Endothelial cell (in vitro differentiated cells): ENCODE measurements at regions not wholly inside any gene's neighbourhood (a gene's known extent, or its start where the extent isn't known, plus 50 kb on each side); places are given as distances from the start of the nearest gene placed in this dataset.

Experiments
- DNase-seq: peaks from one replicate; pipeline ENCODE4 v3.0.0; 2021; ENCODE audit warnings: low spot score
- H3K27ac Mint-ChIP-seq: one replicate; pipeline ENCODE4 v1.8.0; 2021; ENCODE audit warnings: mixed read lengths, inconsistent platforms; ENCODE audit not compliant: unreplicated experiment
- H3K27me3 Mint-ChIP-seq: one replicate; pipeline ENCODE4 v1.8.0; 2021; ENCODE audit warnings: mild to moderate bottlenecking, moderate library complexity, mixed read lengths, inconsistent platforms; ENCODE audit not compliant: unreplicated experiment
- H3K36me3 Mint-ChIP-seq: one replicate; pipeline ENCODE4 v1.8.0; 2021; ENCODE audit warnings: mild to moderate bottlenecking, low read depth, mixed read lengths, inconsistent platforms; ENCODE audit not compliant: unreplicated experiment
- H3K4me1 Mint-ChIP-seq: one replicate; pipeline ENCODE4 v1.8.0; 2021; ENCODE audit warnings: mild to moderate bottlenecking, mixed read lengths, inconsistent platforms; ENCODE audit not compliant: unreplicated experiment
- H3K4me3 Mint-ChIP-seq: one replicate; pipeline ENCODE4 v1.8.0; 2021; ENCODE audit warnings: mild to moderate bottlenecking, mixed read lengths, inconsistent platforms; ENCODE audit not compliant: unreplicated experiment
- H3K9me3 Mint-ChIP-seq: one replicate; pipeline ENCODE4 v1.8.0; 2021; ENCODE audit warnings: mixed read lengths, inconsistent platforms; ENCODE audit not compliant: unreplicated experiment
- TF ChIP-seq, protein P1 (sequence below): fragments of 200-600 bp; sonication (generic); IDR thresholded peaks from one replicate; pipeline ENCODE4 v1.5.0; 2021; ENCODE audit warnings: antibody characterized with exemption; ENCODE audit not compliant: unreplicated experiment

DNA sequence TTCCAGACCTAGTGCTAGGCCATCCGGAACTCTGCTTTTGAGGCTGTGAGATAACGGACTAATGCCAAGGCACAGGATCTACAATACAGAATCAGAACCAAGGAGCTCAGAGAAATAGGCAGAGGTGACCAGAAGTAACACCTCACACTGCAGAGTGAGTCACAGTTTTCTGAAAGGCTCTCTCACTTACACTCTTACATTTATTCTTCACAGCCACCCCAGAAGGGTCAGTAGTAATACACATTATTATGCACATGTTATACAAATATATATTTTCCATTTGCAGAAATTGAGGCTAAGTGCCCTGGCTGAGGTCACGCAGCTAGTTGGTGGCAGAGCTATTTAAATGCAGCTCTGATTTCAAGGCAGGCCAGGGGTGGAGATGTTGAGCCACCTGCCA, 542.5 kb downstream of the OMA1 start:
- H3K36me3 Mint-ChIP-seq = no peaks in the 10 kb centered on the region
- H3K27me3 Mint-ChIP-seq = no peaks in the 10 kb centered on the region
- H3K4me1 Mint-ChIP-seq = no peaks in the 10 kb centered on the region
- H3K4me3 Mint-ChIP-seq = no peak overlapping the region
- TF ChIP-seq, protein P1, sequence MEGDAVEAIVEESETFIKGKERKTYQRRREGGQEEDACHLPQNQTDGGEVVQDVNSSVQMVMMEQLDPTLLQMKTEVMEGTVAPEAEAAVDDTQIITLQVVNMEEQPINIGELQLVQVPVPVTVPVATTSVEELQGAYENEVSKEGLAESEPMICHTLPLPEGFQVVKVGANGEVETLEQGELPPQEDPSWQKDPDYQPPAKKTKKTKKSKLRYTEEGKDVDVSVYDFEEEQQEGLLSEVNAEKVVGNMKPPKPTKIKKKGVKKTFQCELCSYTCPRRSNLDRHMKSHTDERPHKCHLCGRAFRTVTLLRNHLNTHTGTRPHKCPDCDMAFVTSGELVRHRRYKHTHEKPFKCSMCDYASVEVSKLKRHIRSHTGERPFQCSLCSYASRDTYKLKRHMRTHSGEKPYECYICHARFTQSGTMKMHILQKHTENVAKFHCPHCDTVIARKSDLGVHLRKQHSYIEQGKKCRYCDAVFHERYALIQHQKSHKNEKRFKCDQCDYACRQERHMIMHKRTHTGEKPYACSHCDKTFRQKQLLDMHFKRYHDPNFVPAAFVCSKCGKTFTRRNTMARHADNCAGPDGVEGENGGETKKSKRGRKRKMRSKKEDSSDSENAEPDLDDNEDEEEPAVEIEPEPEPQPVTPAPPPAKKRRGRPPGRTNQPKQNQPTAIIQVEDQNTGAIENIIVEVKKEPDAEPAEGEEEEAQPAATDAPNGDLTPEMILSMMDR = no peak
- no peaks in the 10 kb centered on the region for H3K9me3 Mint-ChIP-seq
- H3K27ac Mint-ChIP-seq = no peak overlapping the region
- no peak for DNase-seq

DNA sequence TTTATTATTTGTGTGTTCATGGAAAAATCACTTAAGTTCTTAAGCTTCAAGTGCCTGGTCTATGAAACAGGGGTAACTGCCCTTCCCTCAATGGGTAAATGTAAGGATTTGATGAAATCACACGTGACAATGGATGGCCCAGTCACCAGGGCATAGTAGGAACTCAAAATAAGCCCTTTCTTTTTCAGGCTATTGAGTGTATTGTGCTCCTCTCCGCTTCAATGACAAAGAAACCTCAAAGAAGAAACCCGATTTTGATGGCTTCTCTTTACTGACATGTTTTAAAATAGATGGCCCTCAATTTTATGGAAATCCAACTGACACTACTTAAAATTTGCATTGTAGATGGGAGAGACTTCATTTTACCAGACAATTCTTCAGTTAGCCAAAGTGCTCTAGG, 543.5 kb downstream of the OMA1 start:
- TF ChIP-seq, protein P1 = no peak
- H3K4me1 Mint-ChIP-seq = no peaks in the 10 kb centered on the region
- H3K4me3 Mint-ChIP-seq = no peak overlapping the region
- DNase-seq = no peak
- no peaks in the 10 kb centered on the region for H3K36me3 Mint-ChIP-seq
- H3K27ac Mint-ChIP-seq = no peak overlapping the region
- H3K27me3 Mint-ChIP-seq = no peaks in the 10 kb centered on the region
- H3K9me3 Mint-ChIP-seq = no peaks in the 10 kb centered on the region

DNA sequence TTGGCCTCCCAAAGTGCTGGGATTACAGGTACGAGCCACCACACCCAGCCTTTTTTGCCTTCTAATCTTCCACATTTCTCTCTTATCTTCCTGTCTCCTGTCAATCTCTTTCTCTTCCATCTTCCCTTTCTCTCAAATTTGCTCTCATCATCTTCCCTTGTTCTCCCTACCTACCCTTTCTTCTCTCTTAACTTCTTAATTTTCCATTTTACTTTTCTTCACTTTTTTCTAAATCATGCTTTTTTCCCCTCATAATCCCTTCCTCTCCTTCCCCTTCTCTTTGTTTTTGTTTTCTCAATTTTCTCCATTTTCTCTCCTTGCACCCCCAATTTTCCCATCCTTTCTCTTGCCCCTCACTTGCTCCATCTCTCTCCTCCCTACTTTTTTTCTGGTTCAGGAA, 545.7 kb downstream of the OMA1 start:
- Mint-ChIP-seq H3K9me3 (no peaks in the 10 kb centered on the region), H3K4me1 (no peaks in the 10 kb centered on the region), H3K27me3 (no peaks in the 10 kb centered on the region), H3K4me3 (no peak overlapping the region), H3K36me3 (no peaks in the 10 kb centered on the region), H3K27ac (no peak overlapping the region)
- TF ChIP-seq, protein P1 = no peak
- no peak for DNase-seq

DNA sequence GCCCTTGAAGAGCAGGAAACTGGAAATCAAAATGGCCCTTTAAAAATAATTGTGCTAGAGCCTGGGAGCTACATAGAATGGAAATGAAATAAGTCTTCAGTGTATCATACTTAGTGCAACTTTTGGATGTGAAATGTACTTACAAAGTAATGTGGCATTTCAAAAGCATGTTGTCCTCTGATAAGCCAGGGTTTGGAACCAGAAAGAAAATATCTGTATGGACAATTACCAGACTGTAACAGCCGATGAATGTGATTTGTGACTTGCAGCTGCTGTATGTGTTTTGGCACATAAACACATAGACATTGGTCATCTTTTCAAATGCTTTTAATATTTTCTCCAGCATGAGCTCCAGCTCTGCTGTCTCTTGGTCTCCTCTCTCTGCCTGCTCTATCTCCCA, 546.4 kb downstream of the OMA1 start:
- H3K4me3 Mint-ChIP-seq = no peak overlapping the region
- no peak for DNase-seq
- no peaks in the 10 kb centered on the region for H3K4me1 Mint-ChIP-seq
- no peak overlapping the region for H3K27ac Mint-ChIP-seq
- no peaks in the 10 kb centered on the region for H3K36me3 Mint-ChIP-seq
- H3K9me3 Mint-ChIP-seq = no peaks in the 10 kb centered on the region
- H3K27me3 Mint-ChIP-seq = no peaks in the 10 kb centered on the region
- TF ChIP-seq, protein P1 = no peak

DNA sequence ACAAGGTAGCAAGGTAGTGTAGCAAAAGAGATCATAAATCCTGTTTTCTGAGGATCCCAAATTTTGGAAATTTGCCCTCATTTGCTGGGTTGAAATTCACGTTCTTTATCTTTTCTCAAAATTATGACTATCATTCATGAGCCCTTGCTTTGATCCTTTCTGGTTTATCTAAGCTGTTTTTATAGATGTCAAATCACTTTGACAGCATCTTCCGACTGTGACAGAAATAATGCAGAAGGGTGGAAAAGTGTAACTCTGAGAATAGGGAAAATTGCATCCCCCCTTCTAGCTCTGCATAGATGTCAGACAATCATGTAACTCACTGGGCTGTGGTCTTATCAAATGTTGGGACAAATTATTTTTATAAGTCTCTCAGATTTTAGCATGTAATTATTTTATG, 550.1 kb downstream of the OMA1 start:
- H3K4me3 Mint-ChIP-seq = no peak overlapping the region
- TF ChIP-seq, protein P1 = no peak
- no peaks in the 10 kb centered on the region for H3K36me3 Mint-ChIP-seq
- no peak overlapping the region for H3K27ac Mint-ChIP-seq
- no peaks in the 10 kb centered on the region for H3K4me1 Mint-ChIP-seq
- no peak for DNase-seq
- no peaks in the 10 kb centered on the region for H3K9me3 Mint-ChIP-seq
- H3K27me3 Mint-ChIP-seq = no peaks in the 10 kb centered on the region
